HPDE6-E6E7 (cell line): ENCODE measurements at regions not wholly inside any gene's neighbourhood (a gene's known extent, or its start where the extent isn't known, plus 50 kb on each side); places are given as distances from the start of the nearest gene placed in this dataset.

Experiments used
- DNase-seq: peaks from one replicate; pipeline ENCODE4 v3.0.0; 2011; ENCODE audit warnings: missing footprints; ENCODE audit errors: extremely low spot score

DNA sequence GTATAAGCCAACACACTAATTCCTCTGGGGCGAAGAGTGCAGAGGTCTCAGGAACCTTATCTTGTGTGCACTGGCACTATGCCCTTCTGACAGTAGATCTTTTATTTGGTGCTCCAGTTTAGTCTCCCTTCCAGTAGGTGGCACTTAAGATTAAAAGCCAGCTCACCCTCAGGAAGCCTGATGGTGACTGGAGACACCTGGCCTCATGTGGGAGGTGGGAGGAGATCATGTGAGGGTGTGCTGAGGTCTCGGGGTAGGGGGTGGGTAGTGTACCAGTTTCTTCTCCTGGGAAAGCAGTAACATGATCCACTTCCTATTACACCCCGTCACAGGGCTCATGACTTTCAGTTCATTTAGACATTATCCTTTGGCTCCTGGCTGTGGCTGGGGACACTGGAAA, 654.9 kb downstream of the ADCYAP1 start:
- DNase-seq: no peak

DNA sequence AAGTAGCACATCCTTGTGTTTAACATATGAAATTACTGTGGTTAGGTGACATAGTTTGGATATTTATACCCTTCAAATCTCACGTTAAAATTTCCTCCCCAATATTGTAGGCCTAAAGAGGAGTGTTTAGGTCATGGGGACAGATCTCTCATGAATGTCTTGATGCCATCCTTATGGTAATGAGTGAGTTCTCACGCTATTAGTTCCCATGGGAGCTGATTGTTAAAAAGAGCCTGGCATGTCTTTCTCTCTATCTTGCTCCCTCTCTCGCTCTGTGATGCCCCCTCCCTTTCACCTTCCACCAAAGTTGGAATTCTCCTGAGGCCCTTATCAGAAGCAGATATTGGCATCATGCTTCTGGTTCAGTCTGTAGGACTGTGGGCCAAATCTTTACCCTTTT, 660.1 kb downstream of the ADCYAP1 start:
- DNase-seq: no peak

DNA sequence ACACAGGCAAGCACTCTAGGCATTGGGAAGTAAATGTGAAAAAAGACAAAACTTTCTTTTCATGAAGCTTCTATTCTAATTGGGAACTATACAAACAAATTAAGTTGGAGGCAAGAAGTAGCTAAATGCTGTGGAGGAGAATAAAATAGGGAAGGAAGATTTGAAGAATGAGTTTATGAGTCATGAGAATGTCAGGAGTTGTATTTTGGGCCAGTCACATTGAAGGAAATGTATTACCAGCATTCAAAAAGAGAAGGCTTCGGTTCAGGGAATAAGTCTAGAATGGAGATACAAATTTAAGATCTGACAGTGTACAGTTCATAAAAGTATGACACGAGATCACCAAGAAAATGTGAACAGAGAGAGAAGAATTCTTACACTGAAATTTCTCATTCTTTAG, 666.5 kb downstream of the ADCYAP1 start:
- DNase-seq: no peak

DNA sequence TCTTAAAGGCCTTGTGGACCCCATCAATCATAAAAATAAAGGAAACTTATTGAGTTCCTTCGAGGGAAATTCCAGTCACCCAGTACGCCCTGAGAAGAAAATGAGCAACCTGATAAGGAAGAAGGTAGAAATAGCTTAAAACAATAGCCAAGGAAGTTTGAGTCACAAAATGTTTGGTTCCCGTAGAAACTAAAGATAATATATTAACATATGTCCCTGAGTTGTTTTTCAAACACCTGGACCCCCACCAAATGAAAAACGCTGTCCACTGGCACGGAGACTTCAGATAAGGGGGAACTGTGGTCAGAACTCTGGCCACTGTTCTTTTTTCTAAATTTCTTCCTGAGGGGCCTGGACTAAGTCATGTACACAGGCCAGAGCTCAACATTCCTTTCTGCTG, 669.1 kb downstream of the ADCYAP1 start:
- DNase-seq: no peak

DNA sequence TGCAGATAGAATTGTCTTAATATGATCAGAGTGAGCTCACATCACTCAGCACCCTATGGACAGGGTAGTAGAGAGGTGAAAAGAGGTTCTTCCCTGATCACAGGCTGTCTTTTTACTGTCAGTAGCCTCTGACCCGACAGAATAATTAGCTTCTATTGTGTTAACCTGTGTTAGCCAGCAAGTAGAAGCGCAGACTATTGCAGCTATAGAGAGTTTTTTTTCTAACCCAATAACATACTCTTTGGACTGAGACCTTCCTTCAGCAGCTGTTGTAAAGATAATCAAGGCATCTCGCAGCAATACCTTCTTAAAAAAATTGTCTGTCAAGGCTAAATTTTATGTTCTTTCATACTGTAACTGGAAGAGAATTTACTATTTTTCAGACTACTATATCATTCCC, 670.4 kb downstream of the ADCYAP1 start:
- DNase-seq: no peak

DNA sequence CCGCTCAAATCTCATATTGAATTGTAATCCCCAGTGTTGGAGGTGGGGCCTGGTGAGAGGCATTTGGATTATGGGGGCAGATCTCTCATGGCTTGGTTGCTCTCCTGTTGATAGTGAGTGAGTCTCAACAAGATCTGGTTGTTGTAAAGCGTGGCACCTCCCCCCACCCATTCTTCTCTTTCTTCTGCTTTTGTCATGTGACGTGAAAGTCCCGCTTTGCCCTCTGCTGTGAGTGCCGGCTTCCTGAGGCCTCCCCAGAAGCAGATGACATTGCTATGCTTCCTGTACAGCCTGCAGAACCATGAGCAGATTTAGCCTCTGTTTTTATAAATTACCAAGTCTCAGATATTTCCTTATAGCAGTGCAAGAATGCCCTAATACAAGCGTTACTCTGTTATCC, 673.8 kb downstream of the ADCYAP1 start:
- no peak for DNase-seq

DNA sequence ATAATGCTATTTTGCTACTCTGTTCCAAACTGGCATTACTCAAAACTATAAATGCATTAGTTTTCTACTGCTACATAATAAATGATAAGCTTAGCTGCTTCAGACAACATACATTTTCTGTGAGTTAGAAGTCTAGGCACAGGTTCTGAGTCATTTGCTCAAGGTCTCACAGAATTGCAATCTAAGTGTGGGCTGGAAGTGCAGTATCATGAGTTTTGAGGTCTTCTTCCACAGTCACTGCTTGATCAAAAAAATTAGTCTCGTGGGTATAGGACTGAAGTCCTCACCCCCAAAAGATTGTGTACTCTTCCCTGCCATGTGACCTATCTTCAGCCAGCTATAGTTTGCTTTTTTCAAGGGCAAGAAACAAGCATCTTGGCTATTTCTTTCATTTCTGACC, 676.9 kb downstream of the ADCYAP1 start:
- DNase-seq: no peak

DNA sequence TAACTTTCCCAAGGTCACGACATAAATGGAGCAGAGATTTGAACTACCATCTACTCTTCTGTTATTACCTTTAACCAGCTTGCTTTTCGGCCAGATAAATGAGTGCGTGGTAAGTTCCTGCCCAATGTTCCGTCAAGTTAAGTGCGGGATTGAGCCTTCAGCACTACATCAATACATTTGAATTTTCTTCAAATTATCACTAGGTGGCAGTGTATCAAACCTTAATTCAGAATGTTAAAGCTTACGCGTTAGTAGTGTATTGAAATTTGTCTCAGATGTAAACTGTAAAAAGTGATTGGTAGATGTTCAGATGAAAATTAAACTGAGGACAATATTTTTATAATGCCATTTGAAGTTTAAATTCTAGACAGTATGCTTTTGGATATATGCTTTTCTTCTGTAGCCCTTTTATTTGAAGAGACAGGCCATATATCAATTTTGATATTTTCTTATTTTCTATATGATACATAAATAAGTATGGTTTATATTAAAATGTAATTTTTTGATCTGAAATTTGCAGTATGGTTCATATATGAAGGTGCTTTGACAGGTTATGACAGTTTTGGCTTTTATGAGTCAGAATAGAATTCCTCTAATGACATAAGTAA, 681.3 kb downstream of the ADCYAP1 start:
- peak; percentile 3 for DNase-seq

DNA sequence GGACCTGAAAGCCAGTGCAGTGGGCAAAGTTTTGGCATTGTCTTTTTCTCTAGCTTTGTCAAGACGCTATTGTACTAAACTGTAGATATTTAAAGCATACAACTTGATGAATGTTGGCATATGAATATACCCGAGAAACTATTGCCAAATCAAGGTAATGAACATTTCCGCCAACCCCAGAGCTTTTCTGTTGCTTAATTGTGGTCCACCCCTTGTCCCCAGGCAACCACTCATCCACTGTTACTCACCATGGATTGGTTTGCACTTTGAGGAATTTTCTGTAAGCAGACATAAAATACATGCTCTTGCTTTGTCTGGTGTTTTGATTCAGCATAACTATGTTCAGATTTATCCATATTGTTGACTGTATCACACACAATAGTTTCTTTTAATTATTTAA, 688.4 kb downstream of the ADCYAP1 start:
- no peak for DNase-seq

DNA sequence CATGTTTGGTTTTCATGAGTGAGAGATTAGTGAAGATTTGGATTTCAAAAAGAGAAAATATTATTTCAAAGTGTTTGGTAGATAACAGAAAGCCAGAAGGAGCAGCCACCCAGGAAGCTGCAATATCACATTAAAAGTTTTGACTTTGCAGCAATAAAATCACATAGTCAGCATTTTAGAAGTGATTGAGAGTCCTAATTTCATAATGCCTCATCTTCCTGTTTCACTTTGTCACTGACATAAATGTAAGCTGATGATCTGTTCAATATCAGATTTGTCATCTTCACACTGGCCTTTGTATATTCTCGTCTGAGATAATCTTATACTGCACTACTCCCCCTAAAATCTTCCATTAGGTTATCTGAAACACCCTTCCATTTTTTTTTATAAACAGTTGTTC, 690.5 kb downstream of the ADCYAP1 start:
- DNase-seq: no peak

DNA sequence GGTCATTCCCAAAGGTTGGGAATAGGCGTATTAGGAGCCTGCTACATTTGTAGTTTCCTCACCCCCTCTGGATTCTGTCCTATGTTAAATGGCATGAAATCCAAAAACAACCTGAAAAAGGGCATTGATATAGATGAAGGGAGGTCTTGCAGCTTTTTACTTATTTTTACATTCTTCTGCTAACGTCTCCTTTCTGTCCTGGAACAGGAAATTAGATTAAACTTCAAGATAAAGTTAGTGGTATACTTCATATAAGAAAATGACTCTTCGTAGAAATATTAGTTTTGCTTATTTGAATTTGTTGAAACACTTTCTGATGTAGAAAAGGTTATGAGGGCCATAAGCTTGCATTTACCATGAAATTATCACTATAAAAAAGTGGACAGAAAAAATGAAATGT, 694.5 kb downstream of the ADCYAP1 start:
- DNase-seq: no peak

DNA sequence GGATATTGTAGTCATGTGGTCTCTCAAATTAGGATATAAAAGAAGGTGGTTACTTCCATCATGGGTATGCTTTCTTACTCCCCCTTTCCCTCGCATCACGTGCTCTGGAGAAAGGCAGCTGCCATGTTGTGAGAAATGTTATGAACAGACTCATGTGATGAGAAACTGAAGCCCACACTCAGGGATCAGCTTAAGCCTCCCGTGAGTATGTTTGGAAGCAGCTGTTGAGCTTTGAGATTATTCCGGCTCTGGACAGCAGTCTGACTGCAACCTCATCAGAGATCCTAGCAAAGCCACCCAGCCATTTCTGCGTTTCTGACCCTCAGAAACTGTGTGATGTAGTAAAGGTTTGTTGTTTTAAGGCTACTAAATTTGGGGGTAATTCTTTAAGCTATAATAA, 700.1 kb downstream of the ADCYAP1 start:
- DNase-seq: no peak

DNA sequence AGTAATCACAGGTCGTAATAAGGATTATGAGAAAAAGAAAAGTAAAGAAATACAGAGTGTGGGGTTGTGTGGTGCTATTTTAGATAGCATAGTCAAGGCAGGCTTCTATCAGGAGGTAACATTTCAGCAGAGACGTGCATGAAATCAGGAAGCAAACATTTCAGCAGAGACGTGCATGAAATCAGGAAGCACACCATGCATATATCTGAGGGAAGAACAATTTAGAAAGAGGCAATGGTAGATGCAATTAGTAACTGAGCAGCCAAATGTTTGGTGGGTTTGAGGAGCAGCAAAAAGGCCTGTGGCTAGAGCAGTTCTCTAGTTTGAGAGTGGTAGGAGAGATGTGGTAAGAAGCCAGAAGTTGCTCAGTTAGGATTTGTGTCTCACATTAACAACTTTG, 713.7 kb downstream of the ADCYAP1 start:
- DNase-seq: no peak

DNA sequence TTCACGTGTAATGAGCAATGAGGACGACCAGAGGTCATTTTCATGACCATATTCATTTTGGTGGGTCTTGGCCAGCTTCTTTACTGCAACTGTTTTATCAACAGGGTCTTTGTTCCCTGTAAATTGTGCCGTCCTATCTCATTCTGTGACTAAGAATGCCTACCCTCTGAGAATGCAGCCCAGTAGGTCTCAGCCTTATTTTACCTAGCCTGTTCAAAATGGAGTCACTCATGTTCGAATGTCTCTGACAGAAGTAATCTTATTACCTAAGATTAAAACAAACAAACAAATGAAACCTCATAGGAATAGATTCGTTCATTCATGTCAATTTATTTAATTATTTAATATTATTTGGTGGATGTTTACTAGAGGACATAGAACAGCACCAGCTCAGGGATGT, 714.8 kb downstream of the ADCYAP1 start:
- no peak for DNase-seq

DNA sequence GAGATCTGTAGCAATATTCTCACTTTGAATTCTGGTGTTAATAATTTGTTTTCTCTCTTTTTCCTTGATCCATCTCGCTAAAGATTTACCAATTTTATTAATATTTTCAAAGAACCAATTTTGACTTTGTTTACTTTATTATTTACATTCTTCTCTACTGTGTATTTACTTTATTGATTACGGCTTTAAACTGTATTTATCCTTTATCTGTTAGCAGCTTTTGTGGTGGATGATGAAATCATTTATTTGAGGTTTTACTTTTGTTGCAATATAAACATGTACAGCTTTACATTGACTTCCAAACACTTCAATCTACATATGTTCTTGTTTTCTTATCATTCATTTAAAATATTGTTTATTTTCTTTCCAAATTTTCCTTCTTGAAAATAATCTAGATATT, 719.9 kb downstream of the ADCYAP1 start:
- DNase-seq: no peak

DNA sequence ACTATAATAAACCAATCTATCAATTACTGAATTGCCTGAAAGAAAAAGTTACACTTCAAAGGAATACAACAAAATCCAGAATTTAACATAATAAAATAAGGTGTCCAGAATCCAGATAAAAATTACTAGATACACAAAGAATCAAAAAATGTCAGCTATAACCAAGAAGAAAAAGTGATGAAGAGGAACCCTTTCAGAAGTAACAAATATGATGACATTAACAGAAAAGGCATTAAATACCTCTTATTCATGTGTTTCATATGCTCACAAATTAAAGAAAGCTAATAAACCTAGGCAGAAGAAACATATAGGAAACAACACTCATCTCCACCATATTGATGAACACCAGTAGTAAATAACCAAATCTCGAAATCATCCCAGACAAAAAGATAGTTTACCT, 722.8 kb downstream of the ADCYAP1 start:
- no peak for DNase-seq

DNA sequence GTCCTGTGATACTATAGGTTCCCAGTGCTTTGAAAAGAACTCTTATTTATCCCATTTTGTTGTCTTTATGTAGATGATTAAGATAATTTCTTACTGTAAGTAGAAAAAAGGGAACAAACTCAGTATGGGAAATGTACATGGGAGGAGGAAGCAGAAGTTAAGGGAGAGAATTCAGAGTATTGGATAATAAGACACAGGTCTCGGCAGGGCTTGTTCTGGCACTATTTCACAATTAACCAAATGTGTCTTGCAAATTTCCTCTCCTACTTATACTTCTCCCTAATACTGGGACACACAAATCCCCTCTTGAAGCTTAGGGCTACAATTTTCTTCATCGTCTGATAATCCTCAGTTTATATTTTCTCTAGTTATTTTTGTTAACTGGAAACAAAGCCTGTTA, 744.0 kb downstream of the ADCYAP1 start:
- no peak for DNase-seq

DNA sequence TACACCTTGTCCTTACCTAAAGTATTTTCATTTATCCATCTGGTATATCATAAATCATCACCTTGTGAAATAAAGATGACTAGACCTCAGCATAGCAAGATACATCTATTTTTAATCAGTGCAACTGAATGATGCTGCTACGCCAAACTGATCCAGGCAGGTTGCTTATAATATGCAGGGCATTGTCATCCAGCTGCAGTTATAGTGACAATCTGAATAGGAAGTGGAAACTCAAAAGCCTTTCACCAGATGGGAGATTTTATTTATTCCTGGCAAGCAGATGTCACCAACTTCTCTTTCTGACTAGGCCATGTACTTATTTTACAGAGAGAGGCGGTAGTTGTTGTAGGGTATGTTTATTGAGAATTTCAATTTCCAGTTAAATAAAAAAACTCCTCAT, 747.3 kb downstream of the ADCYAP1 start:
- no peak for DNase-seq

DNA sequence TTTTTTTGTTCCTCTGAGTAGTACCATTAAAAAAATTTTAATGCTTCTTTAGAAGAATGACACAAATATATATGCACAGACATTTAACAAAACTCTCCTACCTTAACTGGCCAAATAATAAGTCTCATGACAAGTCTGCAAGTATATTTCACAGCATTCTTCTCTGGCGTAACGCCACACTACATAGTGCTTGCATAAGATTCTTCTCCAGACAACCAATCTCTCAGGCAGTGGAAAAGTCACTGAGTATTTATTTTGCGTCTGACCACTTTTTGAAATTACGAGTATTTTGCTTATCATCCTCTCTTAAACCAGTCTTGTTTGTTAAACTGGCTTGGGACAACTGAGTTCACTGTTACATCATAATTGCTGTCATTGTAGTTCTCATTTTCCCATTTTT, 749.2 kb downstream of the ADCYAP1 start:
- DNase-seq: no peak

DNA sequence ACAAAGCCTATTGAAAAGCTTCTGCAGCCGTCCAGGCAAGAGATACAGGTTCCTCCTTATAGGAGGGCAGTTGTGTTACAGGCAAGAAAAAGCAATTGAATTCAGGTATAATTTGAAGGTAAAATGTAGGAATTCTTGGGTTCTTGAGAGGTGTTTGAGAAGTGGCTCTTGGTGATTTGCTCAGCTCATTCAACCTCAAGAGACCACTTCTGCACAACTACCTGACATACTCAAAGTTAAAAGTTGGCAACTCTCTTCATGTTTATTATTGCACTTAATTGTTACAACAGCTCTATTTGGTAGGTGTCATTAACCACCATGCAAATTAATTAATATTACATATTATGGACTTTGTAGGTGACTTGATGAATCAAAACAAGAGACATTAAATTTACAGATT, 753.2 kb downstream of the ADCYAP1 start:
- no peak for DNase-seq

DNA sequence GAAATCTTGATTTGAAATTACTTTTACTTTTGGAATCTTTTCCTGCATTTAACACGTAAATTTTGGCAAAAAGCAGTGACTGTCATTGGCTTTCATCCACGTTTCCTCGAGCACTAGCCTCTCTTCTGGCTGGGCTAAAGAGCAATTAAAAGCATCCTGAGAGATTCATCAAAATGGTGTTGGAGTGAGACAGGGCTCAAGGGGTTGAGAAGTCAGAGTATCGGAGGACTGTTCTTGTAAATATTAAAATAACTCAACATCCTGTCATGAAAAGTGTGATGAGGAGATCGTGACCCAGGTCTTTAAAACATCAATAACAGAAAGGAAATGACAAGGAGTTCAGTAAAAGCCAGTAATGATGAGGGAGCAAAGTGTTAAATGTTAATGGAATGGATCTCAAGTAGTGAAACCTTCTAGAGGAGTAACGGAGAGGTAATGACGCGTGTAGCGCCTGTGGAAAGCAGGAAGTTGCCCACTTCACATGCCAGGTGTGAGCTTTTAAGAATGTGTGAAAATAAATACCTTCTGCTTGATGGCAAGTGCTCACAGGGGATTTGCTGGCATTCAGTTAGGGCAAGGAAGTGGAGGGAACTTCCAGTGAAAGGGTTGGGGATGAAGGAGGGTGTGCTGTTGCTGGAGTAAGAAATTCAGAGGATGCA, 754.4 kb downstream of the ADCYAP1 start:
- DNase-seq: no peak

DNA sequence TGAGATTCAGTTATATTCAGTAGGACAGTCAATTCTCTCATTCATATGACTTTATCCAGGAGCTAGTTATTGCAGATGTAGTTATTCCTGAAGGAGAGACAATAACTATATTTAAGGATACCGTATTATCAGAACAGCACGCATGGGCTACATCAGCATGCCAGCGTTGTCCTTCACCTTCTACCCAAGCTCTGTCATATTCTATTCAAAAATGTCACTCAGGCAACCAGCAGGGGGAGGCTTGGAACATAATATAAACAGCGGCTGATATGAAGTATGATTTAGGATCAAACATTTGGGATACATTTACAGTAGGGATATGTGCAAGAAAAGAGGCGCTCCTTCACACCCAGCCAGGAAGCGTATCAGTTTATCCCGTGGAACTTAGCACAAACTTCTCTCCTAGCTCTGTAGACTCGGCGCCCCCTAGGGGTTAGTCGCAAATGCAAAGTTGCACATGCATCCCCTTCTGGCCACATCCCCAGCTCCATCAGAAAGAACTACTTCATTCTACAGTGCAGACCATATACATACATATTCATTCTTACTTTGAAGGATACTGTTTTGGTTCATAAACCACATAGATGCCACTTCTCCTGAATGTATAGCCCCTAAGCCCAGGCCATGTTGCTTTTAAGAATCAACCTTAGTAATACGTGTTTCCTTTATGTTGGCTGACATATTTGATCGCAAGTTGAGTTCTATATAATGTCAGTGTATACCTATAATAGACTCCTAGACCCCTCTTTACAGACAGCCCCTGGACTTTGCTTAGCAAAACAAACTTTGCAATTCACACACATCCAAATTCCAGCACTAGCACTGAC, 759.4 kb downstream of the ADCYAP1 start:
- peak; percentile 36 for DNase-seq

DNA sequence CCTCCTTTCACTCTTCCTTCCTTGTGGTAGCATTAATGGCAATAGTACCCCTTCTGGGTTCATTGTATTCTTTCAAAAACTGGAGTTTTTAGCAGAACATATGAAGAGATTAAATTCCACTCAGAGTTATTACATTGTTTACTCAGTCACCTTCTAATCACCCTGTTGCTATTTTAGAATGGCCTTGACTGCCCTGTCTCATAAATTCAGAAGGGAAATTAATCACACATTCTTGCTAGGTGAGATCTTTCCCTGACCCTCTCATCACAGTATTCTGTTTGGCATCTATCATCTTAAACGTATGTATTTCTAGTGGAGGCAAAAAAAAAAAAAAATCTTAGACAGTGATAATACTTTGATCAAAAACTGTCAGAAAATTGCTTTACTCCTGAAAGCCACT, 760.4 kb downstream of the ADCYAP1 start:
- no peak for DNase-seq
